Caco-2 (cell line): ENCODE measurements at regions not wholly inside any gene's neighbourhood (a gene's known extent, or its start where the extent isn't known, plus 50 kb on each side); places are given as distances from the start of the nearest gene placed in this dataset.

Experiments used
- BruUV-seq: library from RNA; stranded (reverse); fragments of 400-500 nt; replicated peaks from 2 replicates; lab custom pipeline; 2021; lab: Mats Ljungman, UMichigan
- CTCF ChIA-PET: fragments of 300-600 bp; sonication (Branson Sonifier 250); formaldehyde crosslinking; loops from one replicate; lab custom pipeline; 2022; ENCODE audit warnings: antibody characterized with exemption; lab: Charles Lee
- POLR2A ChIA-PET: fragments of 300-600 bp; sonication (Branson Sonifier 250); formaldehyde crosslinking; loops from one replicate; lab custom pipeline; 2022; ENCODE audit warnings: antibody characterized with exemption; lab: Charles Lee
- DNase-seq, 2 experiments: peaks; one replicate each; pipeline versions ENCODE4 v3.0.0 to v3.0.0-alpha.2; 2020 to 2022
- H3K27me3 ChIP-seq: replicated peaks from 2 replicates; pipeline ENCODE4 v1.6.0; 2011; ENCODE audit warnings: low read length; ENCODE audit not compliant: control insufficient read depth, insufficient read depth
- H3K36me3 ChIP-seq: 2 replicates; pipeline ENCODE4 v1.5.1; 2011; ENCODE audit warnings: low read length; ENCODE audit not compliant: control insufficient read depth, insufficient read depth
- H3K4me1 ChIP-seq: fragments of 250-450 bp; sonication (Bioruptor Pico); 2 replicates; pipeline ENCODE4 v1.5.1; 2020; ENCODE audit warnings: mild to moderate bottlenecking
- H3K4me3 ChIP-seq: 2 replicates; pipeline ENCODE4 v1.5.1; 2011; ENCODE audit warnings: low read depth, mild to moderate bottlenecking, control low read depth, low read length
- H3K9me3 ChIP-seq: fragments of 250-450 bp; sonication (Bioruptor Pico); 2 replicates; pipeline ENCODE4 v1.5.1; 2020; ENCODE audit warnings: mild to moderate bottlenecking, moderate library complexity
- H3K27ac Mint-ChIP-seq: one replicate; pipeline ENCODE4 v1.8.0; 2022; ENCODE audit warnings: mixed read lengths; ENCODE audit not compliant: unreplicated experiment
- H3K27me3 Mint-ChIP-seq: one replicate; pipeline ENCODE4 v1.8.0; 2022; ENCODE audit warnings: mixed read lengths; ENCODE audit not compliant: insufficient read depth, unreplicated experiment
- H3K36me3 Mint-ChIP-seq: one replicate; pipeline ENCODE4 v1.8.0; 2022; ENCODE audit warnings: mild to moderate bottlenecking, mixed read lengths; ENCODE audit not compliant: insufficient read depth, unreplicated experiment
- H3K4me1 Mint-ChIP-seq: one replicate; pipeline ENCODE4 v1.8.0; 2022; ENCODE audit warnings: low read depth, mixed read lengths; ENCODE audit not compliant: unreplicated experiment
- H3K4me3 Mint-ChIP-seq: one replicate; pipeline ENCODE4 v1.8.0; 2022; ENCODE audit warnings: mild to moderate bottlenecking, moderate library complexity, mixed read lengths; ENCODE audit not compliant: unreplicated experiment
- H3K9me3 Mint-ChIP-seq: one replicate; pipeline ENCODE4 v1.8.0; 2022; ENCODE audit warnings: mixed read lengths; ENCODE audit not compliant: unreplicated experiment
- intact Hi-C: fragments of 100-400 bp; cut with micrococcal nuclease; formaldehyde crosslinking; loops from one replicate; pipeline ENCODE4 v1.10.0; 2022; ENCODE audit not compliant: unreplicated experiment
- TF ChIP-seq, protein P1 (sequence below), 2 experiments: fragments of 200-600 bp in 1 of 2; IDR thresholded peaks; 1 replicate in 1 of 2; 2 replicates in 1 of 2; pipeline versions ENCODE4 v1.5.1 to v1.8.0; 2011 to 2022; ENCODE audit warnings: antibody characterized with exemption in 1 of 2, control low read depth in 1 of 2, inconsistent platforms in 1 of 2, low read depth in 1 of 2, low read length in 1 of 2, mild to moderate bottlenecking in 1 of 2, moderate library complexity in 1 of 2; ENCODE audit not compliant: insufficient read depth in 1 of 2, severe bottlenecking in 1 of 2, unreplicated experiment in 1 of 2

- POLR2A ChIA-PET = no interaction called here
- Histone ChIP-seq H3K4me3 (no peak overlapping the region), H3K36me3 (no peaks in the 10 kb centered on the region), H3K9me3 (no peaks in the 10 kb centered on the region), H3K4me1 (0 out of 2 replicates have a peak, but pooled peaks cover 3% of the 10 kb centered on the region), H3K27me3 (no peaks in the 10 kb centered on the region)
- H3K27ac Mint-ChIP-seq = no peak overlapping the region
- TF ChIP-seq, protein P1, sequence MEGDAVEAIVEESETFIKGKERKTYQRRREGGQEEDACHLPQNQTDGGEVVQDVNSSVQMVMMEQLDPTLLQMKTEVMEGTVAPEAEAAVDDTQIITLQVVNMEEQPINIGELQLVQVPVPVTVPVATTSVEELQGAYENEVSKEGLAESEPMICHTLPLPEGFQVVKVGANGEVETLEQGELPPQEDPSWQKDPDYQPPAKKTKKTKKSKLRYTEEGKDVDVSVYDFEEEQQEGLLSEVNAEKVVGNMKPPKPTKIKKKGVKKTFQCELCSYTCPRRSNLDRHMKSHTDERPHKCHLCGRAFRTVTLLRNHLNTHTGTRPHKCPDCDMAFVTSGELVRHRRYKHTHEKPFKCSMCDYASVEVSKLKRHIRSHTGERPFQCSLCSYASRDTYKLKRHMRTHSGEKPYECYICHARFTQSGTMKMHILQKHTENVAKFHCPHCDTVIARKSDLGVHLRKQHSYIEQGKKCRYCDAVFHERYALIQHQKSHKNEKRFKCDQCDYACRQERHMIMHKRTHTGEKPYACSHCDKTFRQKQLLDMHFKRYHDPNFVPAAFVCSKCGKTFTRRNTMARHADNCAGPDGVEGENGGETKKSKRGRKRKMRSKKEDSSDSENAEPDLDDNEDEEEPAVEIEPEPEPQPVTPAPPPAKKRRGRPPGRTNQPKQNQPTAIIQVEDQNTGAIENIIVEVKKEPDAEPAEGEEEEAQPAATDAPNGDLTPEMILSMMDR (IDR thresholded peaks at IDR 0.05; ENCODE audit: insufficient read depth in 1 of 2, low read depth in 1 of 2, low read length in 1 of 2, severe bottlenecking in 1 of 2, unreplicated experiment in 1 of 2) = no peak
- no peak for DNase-seq
- intact Hi-C loops = no loop called here
- no peaks in the 10 kb centered on the region for H3K36me3 Mint-ChIP-seq
- H3K27me3 Mint-ChIP-seq = no peaks in the 10 kb centered on the region
- peaks cover 11% of the 10 kb centered on the region for H3K4me1 Mint-ChIP-seq
- no peaks in the 10 kb centered on the region for H3K9me3 Mint-ChIP-seq
- no peak overlapping the region for H3K4me3 Mint-ChIP-seq
- BruUV-seq = no TSS peak
- CTCF ChIA-PET = no interaction called here
Measured at GRCh38 chr6:27081931-27082330, 165.6 kb upstream of the PRSS16 start.

- Histone ChIP-seq H3K27me3 (no peaks in the 10 kb centered on the region), H3K36me3 (no peaks in the 10 kb centered on the region), H3K9me3 (no peaks in the 10 kb centered on the region), H3K4me3 (no peak overlapping the region), H3K4me1 (no peaks in the 10 kb centered on the region)
- Mint-ChIP-seq H3K36me3 (peaks cover 8% of the 10 kb centered on the region), H3K27me3 (peaks cover 2% of the 10 kb centered on the region), H3K27ac (no peak overlapping the region), H3K4me1 (no peaks in the 10 kb centered on the region), H3K9me3 (no peaks in the 10 kb centered on the region), H3K4me3 (no peak overlapping the region)
- DNase-seq = no peak
- POLR2A ChIA-PET = no interaction called here
- TF ChIP-seq, protein P1 (IDR thresholded peaks at IDR 0.05; ENCODE audit: insufficient read depth in 1 of 2, low read depth in 1 of 2, low read length in 1 of 2, severe bottlenecking in 1 of 2, unreplicated experiment in 1 of 2) = no peak
- intact Hi-C loops = no loop called here
- CTCF ChIA-PET = no interaction called here
- BruUV-seq = no TSS peak
Measured at GRCh38 chr6:27088068-27088467, 159.4 kb upstream of the PRSS16 start.

DNA sequence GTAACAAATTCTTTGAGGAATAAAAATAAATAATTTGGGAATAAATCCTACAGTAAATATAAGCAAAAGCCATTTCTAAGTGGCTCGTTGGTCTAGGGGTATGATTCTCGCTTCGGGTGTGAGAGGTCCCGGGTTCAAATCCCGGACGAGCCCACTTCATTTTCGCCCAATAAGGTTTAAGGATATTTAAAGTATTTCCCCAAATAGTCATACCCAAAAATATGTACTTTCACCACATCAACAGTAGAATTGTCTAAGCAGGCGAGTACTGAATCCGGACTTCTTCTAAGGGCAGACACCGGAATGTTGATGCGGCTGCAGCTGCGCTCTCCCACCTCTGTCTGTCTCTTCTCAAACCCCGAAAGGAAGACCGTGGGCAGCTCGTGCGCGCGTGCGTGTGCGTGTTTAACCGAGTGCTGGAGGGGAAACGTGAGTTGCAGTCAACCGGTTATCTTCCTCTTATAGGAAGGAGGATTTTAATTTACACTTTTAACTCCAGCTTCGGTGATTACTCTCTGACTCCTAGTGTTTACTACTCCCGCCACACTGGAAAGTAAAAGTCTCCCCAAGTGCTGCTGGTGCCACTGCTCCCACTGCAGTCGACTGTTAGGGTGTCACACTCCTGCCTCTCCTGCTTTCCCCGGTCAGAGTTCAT lies 155.7 kb upstream of the PRSS16 start:
- CTCF ChIA-PET = no interaction called here
- Mint-ChIP-seq H3K27me3 (peaks cover 2% of the 10 kb centered on the region), H3K9me3 (no peaks in the 10 kb centered on the region), H3K36me3 (peaks cover 11% of the 10 kb centered on the region), H3K27ac (peak overlapping the region; percentile 83), H3K4me1 (no peaks in the 10 kb centered on the region), H3K4me3 (peak overlapping the region; percentile 89)
- Histone ChIP-seq H3K4me3 (peak overlapping the region; percentile 55), H3K27me3 (no peaks in the 10 kb centered on the region), H3K36me3 (no peaks in the 10 kb centered on the region), H3K4me1 (no peaks in the 10 kb centered on the region), H3K9me3 (no peaks in the 10 kb centered on the region)
- intact Hi-C loops = no loop called here
- no TSS peak for BruUV-seq
- peak; percentile 53 to 65 for DNase-seq
- TF ChIP-seq, protein P1 (IDR thresholded peaks at IDR 0.05; ENCODE audit: insufficient read depth in 1 of 2, low read depth in 1 of 2, low read length in 1 of 2, severe bottlenecking in 1 of 2, unreplicated experiment in 1 of 2) = no peak
- POLR2A ChIA-PET = interaction anchor here (0.9 kb wide), 1 partner anchor 776 kb away, joined by 12 read pairs; a partner anchor contains a TSS
